IMR-90 (cell line): ENCODE measurements at regions not wholly inside any gene's neighbourhood (a gene's known extent, or its start where the extent isn't known, plus 50 kb on each side); places are given as distances from the start of the nearest gene placed in this dataset.

Experiments
- ATAC-seq: fragments of 200-7000 bp; cut with Tn5 transposase; 2 replicates; pipeline ENCODE4 v1.9.1; 2020; ENCODE audit warnings: low read depth, mild to moderate bottlenecking, moderate library complexity
- BruUV-seq: library from RNA; stranded (reverse); fragments of 400-500 nt; replicated peaks from 2 replicates; lab custom pipeline; 2021; lab: Mats Ljungman, UMichigan
- CTCF ChIA-PET: fragments of 300-600 bp; formaldehyde crosslinking; extraction: SDS; loops from one replicate; lab custom pipeline; 2021; ENCODE audit warnings: antibody characterized with exemption; lab: Yijun Ruan, JAX
- POLR2A ChIA-PET: fragments of 300-600 bp; sonication (Branson Sonifier 250); formaldehyde crosslinking; loops from one replicate; lab custom pipeline; 2022; ENCODE audit warnings: antibody characterized with exemption; ENCODE audit not compliant: unreplicated experiment; lab: Charles Lee
- DNase-seq: peaks from one replicate; pipeline ENCODE4 v3.0.0; 2013
- H2AFZ ChIP-seq: replicated peaks from 2 replicates; pipeline ENCODE3; 2013; ENCODE audit warnings: low read length, mild to moderate bottlenecking; ENCODE audit not compliant: poor library complexity
- H2AK5ac ChIP-seq: 2 replicates; pipeline ENCODE4 v1.6.1; 2013; ENCODE audit warnings: low read depth, low read length, inconsistent platforms
- H2AK9ac ChIP-seq: replicated peaks from 2 replicates; pipeline ENCODE3; 2013; ENCODE audit warnings: mild to moderate bottlenecking, low read depth, low read length, moderate library complexity; ENCODE audit not compliant: poor library complexity
- H2BK120ac ChIP-seq: 2 replicates; pipeline ENCODE4 v1.6.1; 2013; ENCODE audit warnings: low read depth, low read length, inconsistent platforms
- H2BK15ac ChIP-seq: 3 replicates; pipeline ENCODE4 v1.6.1; 2013; ENCODE audit warnings: low read depth, low read length, inconsistent platforms
- H2BK20ac ChIP-seq: 2 replicates; pipeline ENCODE4 v1.6.1; 2013; ENCODE audit warnings: low read depth, mild to moderate bottlenecking, inconsistent platforms, low read length, moderate library complexity
- H2BK5ac ChIP-seq: 2 replicates; pipeline ENCODE4 v1.6.1; 2013; ENCODE audit warnings: mild to moderate bottlenecking, low read depth, low read length, inconsistent platforms; ENCODE audit not compliant: poor library complexity, severe bottlenecking
- H3K14ac ChIP-seq: replicated peaks from 2 replicates; pipeline ENCODE4 v1.6.1; 2013; ENCODE audit warnings: low read depth, low read length, inconsistent platforms
- H3K18ac ChIP-seq: 2 replicates; pipeline ENCODE4 v1.6.1; 2013; ENCODE audit warnings: low read depth, low read length, control low read depth
- H3K23ac ChIP-seq: 2 replicates; pipeline ENCODE4 v1.6.1; 2013; ENCODE audit warnings: low read depth, low read length, inconsistent platforms
- H3K27ac ChIP-seq: 2 replicates; pipeline ENCODE4 v1.5.1; 2013; ENCODE audit warnings: mild to moderate bottlenecking, control low read depth, low read length; ENCODE audit not compliant: insufficient read depth
- H3K27me3 ChIP-seq: 2 replicates; pipeline ENCODE4 v1.6.1; 2013; ENCODE audit warnings: low read length; ENCODE audit not compliant: control insufficient read depth, insufficient read depth
- H3K36me3 ChIP-seq: 2 replicates; pipeline ENCODE4 v1.6.1; 2013; ENCODE audit warnings: low read length, mixed read lengths; ENCODE audit not compliant: control insufficient read depth, insufficient read depth
- H3K4ac ChIP-seq: 2 replicates; pipeline ENCODE4 v1.6.1; 2013; ENCODE audit warnings: low read depth, low read length, inconsistent platforms
- H3K4me1 ChIP-seq: 2 replicates; pipeline ENCODE4 v1.6.1; 2013; ENCODE audit warnings: low read length, mixed read lengths; ENCODE audit not compliant: control insufficient read depth, insufficient read depth
- H3K4me2 ChIP-seq: 2 replicates; pipeline ENCODE4 v1.6.1; 2013; ENCODE audit warnings: low read depth, mild to moderate bottlenecking, control low read depth, low read length, moderate library complexity
- H3K4me3 ChIP-seq: 2 replicates; pipeline ENCODE4 v1.5.1; 2013; ENCODE audit warnings: low read depth, mild to moderate bottlenecking, control low read depth, low read length, moderate library complexity; ENCODE audit not compliant: insufficient read depth
- H3K56ac ChIP-seq: 2 replicates; pipeline ENCODE4 v1.6.1; 2013; ENCODE audit warnings: low read length, inconsistent platforms; ENCODE audit not compliant: insufficient read depth; ENCODE audit errors: extremely low read depth
- H3K79me1 ChIP-seq, 2 experiments: 2 replicates each; pipeline ENCODE4 v1.6.1; 2013; ENCODE audit warnings: low read length in 2 of 2, inconsistent platforms in 1 of 2, low read depth in 1 of 2
- H3K9ac ChIP-seq: 2 replicates; pipeline ENCODE4 v1.6.1; 2013; ENCODE audit warnings: low read depth, low read length, control low read depth
- H3K9me1 ChIP-seq: 2 replicates; pipeline ENCODE4 v1.6.1; 2013; ENCODE audit warnings: low read length, inconsistent platforms; ENCODE audit not compliant: insufficient read depth
- H3K9me3 ChIP-seq: 2 replicates; pipeline ENCODE4 v1.6.1; 2013; ENCODE audit warnings: low read length; ENCODE audit not compliant: control insufficient read depth, insufficient read depth
- H4K20me1 ChIP-seq: 2 replicates; pipeline ENCODE4 v1.6.1; 2013; ENCODE audit warnings: low read length, inconsistent platforms; ENCODE audit not compliant: insufficient read depth
- H4K5ac ChIP-seq: 2 replicates; pipeline ENCODE4 v1.6.1; 2013; ENCODE audit warnings: mild to moderate bottlenecking, low read depth, low read length, control low read depth
- H4K8ac ChIP-seq, 2 experiments: 2 replicates each; pipeline ENCODE4 v1.6.1; 2013; ENCODE audit warnings: low read depth in 2 of 2, low read length in 2 of 2, control low read depth in 1 of 2, inconsistent platforms in 1 of 2
- H4K91ac ChIP-seq: 2 replicates; pipeline ENCODE4 v1.6.1; 2013; ENCODE audit warnings: low read depth, low read length, inconsistent platforms; ENCODE audit not compliant: insufficient read depth
- BHLHE40 ChIP-seq: fragments of 150-350 bp; IDR thresholded peaks from 2 replicates; pipeline ENCODE4 v1.6.1; 2016; ENCODE audit warnings: mild to moderate bottlenecking, low read depth, low read length
- CHD1 ChIP-seq: IDR thresholded peaks from 2 replicates; pipeline ENCODE4 v1.6.1; 2012; ENCODE audit warnings: low read depth, low read length, improper control_type of control experiment
- ELK1 ChIP-seq: fragments of 150-350 bp; IDR thresholded peaks from 2 replicates; pipeline ENCODE4 v1.6.1; 2016; ENCODE audit warnings: low read depth, mild to moderate bottlenecking, low read length, moderate library complexity, borderline replicate concordance
- FOS ChIP-seq: fragments of 150-350 bp; IDR thresholded peaks from 2 replicates; pipeline ENCODE4 v1.6.1; 2016; ENCODE audit warnings: low read depth, low read length
- MAZ ChIP-seq: IDR thresholded peaks from 2 replicates; pipeline ENCODE4 v1.6.1; 2012; ENCODE audit warnings: low read depth, mild to moderate bottlenecking, low read length, improper control_type of control experiment, moderate library complexity, borderline replicate concordance
- RAD21 ChIP-seq: IDR thresholded peaks from 2 replicates; pipeline ENCODE4 v1.6.1; 2012; ENCODE audit warnings: low read length, improper control_type of control experiment
- RCOR1 ChIP-seq: IDR thresholded peaks from 2 replicates; pipeline ENCODE4 v1.6.1; 2012; ENCODE audit warnings: mild to moderate bottlenecking, low read length, improper control_type of control experiment; ENCODE audit not compliant: insufficient replicate concordance
- SMC3 ChIP-seq: fragments of 150-350 bp; IDR thresholded peaks from 2 replicates; pipeline ENCODE4 v1.6.1; 2016; ENCODE audit warnings: low read depth, mild to moderate bottlenecking, antibody characterized with exemption, low read length, moderate library complexity
- USF2 ChIP-seq: fragments of 150-350 bp; IDR thresholded peaks from 2 replicates; pipeline ENCODE4 v1.6.1; 2017; ENCODE audit warnings: mild to moderate bottlenecking, antibody characterized with exemption, low read length, low read depth
- WGBS, 2 experiments: methylation state at CpG; one replicate each; pipeline versions ENCODE4 v1.1.5 to v1.1.7; 2013; ENCODE audit warnings: missing lambda C conversion rate in 2 of 2; ENCODE audit not compliant: insufficient read length in 1 of 2; ENCODE audit errors: extremely low coverage in 2 of 2; 5-methylcytosine and 5-hydroxymethylcytosine counted together
- dilution Hi-C: fragments of 300-500 bp; cut with HindIII; formaldehyde crosslinking; loops from one replicate; pipeline ENCODE4 v1.14.3; 2018; ENCODE audit warnings: low sequenced_read_pairs; ENCODE audit not compliant: unreplicated experiment
- in situ Hi-C: fragments of 300-500 bp; cut with MboI; formaldehyde crosslinking; loops from 3 replicates; pipeline ENCODE4 v1.14.3; 2019; ENCODE audit warnings: low sequenced_read_pairs, inconsistent platforms, mixed read lengths
- intact Hi-C: fragments of 100-400 bp; cut with micrococcal nuclease; formaldehyde crosslinking; loops from 2 replicates; pipeline ENCODE4 v1.10.0; 2022

GRCh38 chr4:157550028-157550427 lies 329.5 kb downstream of the GRIA2 start:
- CTCF ChIA-PET, result no interaction called here
- Histone ChIP-seq H3K36me3 (no peaks in the 10 kb centered on the region), H3K27ac (no peak overlapping the region), H3K4ac (no peak overlapping the region), H2AK9ac (no peak overlapping the region), H2BK15ac (no peak overlapping the region), H3K4me2 (no peak overlapping the region), H3K4me3 (no peak overlapping the region), H2AFZ (no peak overlapping the region), H2BK20ac (no peak overlapping the region), H2BK5ac (no peak overlapping the region), H3K4me1 (no peaks in the 10 kb centered on the region), H3K79me1 (no peaks in the 10 kb centered on the region), H3K27me3 (no peaks in the 10 kb centered on the region), H2BK120ac (no peak overlapping the region), H3K56ac (no peak overlapping the region), H4K5ac (no peak overlapping the region), H4K8ac (no peak overlapping the region), H3K23ac (no peak overlapping the region), H3K9me1 (no peaks in the 10 kb centered on the region), H4K91ac (no peak overlapping the region), H2AK5ac (no peak overlapping the region), H3K9me3 (no peaks in the 10 kb centered on the region), H4K20me1 (no peaks in the 10 kb centered on the region), H3K14ac (no peak overlapping the region), H3K9ac (no peak overlapping the region), H3K18ac (no peak overlapping the region)
- WGBS, 2 experiments, result no CpG with 5 or more reads among the region's 5 CpGs
- DNase-seq (no peak), ATAC-seq (no peak)
- dilution Hi-C loops (no loop called here), intact Hi-C loops (no loop called here), in situ Hi-C loops (no loop called here)
- no TSS peak for BruUV-seq
- POLR2A ChIA-PET, result no interaction called here
- no peak for TF ChIP-seq BHLHE40
- TF ChIP-seq FOS, result no peak
- no peak for TF ChIP-seq CHD1
- TF ChIP-seq ELK1, result no peak
- TF ChIP-seq RCOR1, result no peak
- TF ChIP-seq USF2, result no peak
- TF ChIP-seq SMC3, result no peak
- no peak for TF ChIP-seq RAD21
- no peak for TF ChIP-seq MAZ
